Endothelial cell of umbilical vein (primary cell): ENCODE measurements at regions not wholly inside any gene's neighbourhood (a gene's known extent, or its start where the extent isn't known, plus 50 kb on each side); places are given as distances from the start of the nearest gene placed in this dataset.

Experiments
- BruUV-seq: library from RNA; stranded (reverse); fragments of 400-500 nt; replicated peaks from 2 replicates; lab custom pipeline; 2021; lab: Mats Ljungman, UMichigan
- CTCF ChIA-PET: fragments of 300-600, 350-600 bp; sonication (Branson Sonifier 250); formaldehyde crosslinking; loops from one replicate; lab custom pipeline; 2021; ENCODE audit warnings: antibody characterized with exemption, inconsistent platforms; lab: Charles Lee
- POLR2A ChIA-PET: fragments of 300-600, 350-600 bp; sonication (Branson Sonifier 250); formaldehyde crosslinking; loops from one replicate; lab custom pipeline; 2021; ENCODE audit warnings: antibody characterized with exemption, inconsistent platforms; lab: Charles Lee
- DNase-seq: peaks from one replicate; pipeline ENCODE4 v3.0.0-alpha.2; 2011; ENCODE audit warnings: low read depth, low spot score
- FAIRE-seq: peaks from 2 replicates; lab custom pipeline; 2011; peaks lifted over from hg19 to GRCh38; lab: Jason Lieb, UNC
- H2AFZ ChIP-seq: 2 replicates; pipeline ENCODE4 v1.6.0; 2012; ENCODE audit warnings: low read depth, low read length, control low read depth, inconsistent platforms
- H3K27ac ChIP-seq: 2 replicates; pipeline ENCODE4 v1.5.1; 2011; ENCODE audit warnings: low read depth, mild to moderate bottlenecking, control low read depth, low read length, moderate library complexity; ENCODE audit not compliant: insufficient read depth
- H3K27me3 ChIP-seq, 2 experiments: 2 replicates each; pipeline versions ENCODE4 v1.6.0 to v1.6.1; 2011; ENCODE audit warnings: low read length in 2 of 2, mixed read lengths in 1 of 2; ENCODE audit not compliant: control insufficient read depth in 2 of 2, insufficient read depth in 2 of 2
- H3K36me3 ChIP-seq, 2 experiments: 2 replicates in 1 of 2; 3 replicates in 1 of 2; pipeline ENCODE4 v1.5.1; 2011; ENCODE audit warnings: low read length in 2 of 2, mild to moderate bottlenecking in 1 of 2, moderate library complexity in 1 of 2; ENCODE audit not compliant: control insufficient read depth in 2 of 2, insufficient read depth in 2 of 2; ENCODE audit errors: extremely low read depth in 1 of 2
- H3K4me1 ChIP-seq: 3 replicates; pipeline ENCODE4 v1.5.1; 2011; ENCODE audit warnings: mild to moderate bottlenecking, low read length; ENCODE audit not compliant: control insufficient read depth, insufficient read depth; ENCODE audit errors: extremely low read depth
- H3K4me2 ChIP-seq: 2 replicates; pipeline ENCODE4 v1.6.1; 2011; ENCODE audit warnings: low read length, control low read depth, mixed read lengths; ENCODE audit not compliant: insufficient read depth
- H3K4me3 ChIP-seq, 3 experiments: fragments of 200-600 bp in 1 of 3; sonication (generic), shearing (Covaris generic) in 1 of 3; replicated peaks in 1 of 3; 2 replicates each; pipeline ENCODE4 v1.5.1; 2011 to 2016; ENCODE audit warnings: control low read depth in 3 of 3, low read length in 3 of 3, mild to moderate bottlenecking in 2 of 3, inconsistent platforms in 1 of 3, low read depth in 1 of 3, moderate library complexity in 1 of 3; ENCODE audit not compliant: insufficient read depth in 1 of 3
- H3K79me2 ChIP-seq: 2 replicates; pipeline ENCODE4 v1.6.0; 2012; ENCODE audit warnings: low read length, inconsistent platforms; ENCODE audit not compliant: control insufficient read depth, insufficient read depth
- H3K9ac ChIP-seq: replicated peaks from 2 replicates; pipeline ENCODE3; 2011; ENCODE audit warnings: low read length, control low read depth; ENCODE audit not compliant: insufficient read depth; ENCODE audit errors: extremely low read depth
- H3K9me1 ChIP-seq: replicated peaks from 3 replicates; pipeline ENCODE4 v1.6.0; 2011; ENCODE audit warnings: mild to moderate bottlenecking, low read length; ENCODE audit not compliant: control insufficient read depth, insufficient read depth; ENCODE audit errors: extremely low read depth
- H3K9me3 ChIP-seq: replicated peaks from 2 replicates; pipeline ENCODE4 v1.5.1; 2012; ENCODE audit warnings: low read length, inconsistent platforms; ENCODE audit not compliant: control insufficient read depth, insufficient read depth
- H4K20me1 ChIP-seq: replicated peaks from 2 replicates; pipeline ENCODE3; 2011; ENCODE audit warnings: mild to moderate bottlenecking, low read length; ENCODE audit not compliant: control insufficient read depth, insufficient read depth; ENCODE audit errors: extremely low read depth
- EZH2 ChIP-seq: IDR thresholded peaks from 2 replicates; pipeline ENCODE4 v1.6.1; 2012; ENCODE audit warnings: borderline replicate concordance, low read depth, mild to moderate bottlenecking, moderate library complexity, low read length, inconsistent platforms; ENCODE audit not compliant: severe bottlenecking
- FOS ChIP-seq: IDR thresholded peaks from 2 replicates; pipeline ENCODE4 v1.6.1; 2011; ENCODE audit warnings: mild to moderate bottlenecking, low read length, moderate library complexity, borderline replicate concordance; ENCODE audit not compliant: insufficient read depth
- GATA2 ChIP-seq: IDR thresholded peaks from 2 replicates; pipeline ENCODE4 v1.7.0; 2011; ENCODE audit warnings: low read depth, mild to moderate bottlenecking, moderate library complexity, mixed read lengths, low read length; ENCODE audit not compliant: insufficient read length, insufficient read depth
- JUN ChIP-seq: IDR thresholded peaks from 2 replicates; pipeline ENCODE4 v1.6.1; 2011; ENCODE audit warnings: borderline replicate concordance, low read depth; ENCODE audit not compliant: insufficient read length, insufficient read depth
- MAX ChIP-seq: IDR thresholded peaks from 2 replicates; pipeline ENCODE4 v1.6.1; 2011; ENCODE audit not compliant: insufficient read depth, insufficient read length
- MYC ChIP-seq: IDR thresholded peaks from one replicate; pipeline ENCODE4 v1.6.1; 2011; ENCODE audit warnings: mild to moderate bottlenecking, low read depth, low read length
- POLR2A ChIP-seq: IDR thresholded peaks from 2 replicates; pipeline ENCODE4 v1.6.1; 2012; ENCODE audit warnings: low read depth, mild to moderate bottlenecking, control low read depth, low read length
- POLR2AphosphoS5 ChIP-seq: IDR thresholded peaks from 2 replicates; pipeline ENCODE4 v1.6.1; 2012; ENCODE audit warnings: low read depth, mild to moderate bottlenecking, control low read depth, low read length, moderate library complexity; ENCODE audit not compliant: insufficient read depth
- dilution Hi-C: fragments of 300-500 bp; cut with MboI; formaldehyde crosslinking; loops from one replicate; pipeline ENCODE4 v1.15.0; 2019; ENCODE audit warnings: low sequenced_read_pairs; ENCODE audit not compliant: extremely low pct_ligation_motif_present
- intact Hi-C: fragments of 100-400 bp; cut with micrococcal nuclease; formaldehyde crosslinking; loops from one replicate; pipeline ENCODE4 v1.10.0; 2022
- TF ChIP-seq, protein P1 (sequence below), 2 donors: IDR thresholded peaks; 1 replicate in 1 of 2; 2 replicates in 1 of 2; pipeline ENCODE4 v1.5.1; 2011; ENCODE audit warnings: low read length in 2 of 2, mild to moderate bottlenecking in 2 of 2, moderate library complexity in 2 of 2, control low read depth in 1 of 2, inconsistent platforms in 1 of 2, low read depth in 1 of 2; ENCODE audit not compliant: insufficient read depth in 1 of 2; ENCODE audit errors: extremely low read depth in 1 of 2

- no peaks in the 10 kb centered on the region for H3K79me2 ChIP-seq
- CTCF ChIA-PET: no interaction called here
- no peak overlapping the region for H3K4me3 ChIP-seq
- no peaks in the 10 kb centered on the region for H3K9me1 ChIP-seq
- H3K36me3 ChIP-seq: no peaks in the 10 kb centered on the region
- FAIRE-seq: no peak
- no peaks in the 10 kb centered on the region for H3K27me3 ChIP-seq
- no peak overlapping the region for H3K9ac ChIP-seq
- H3K27ac ChIP-seq: no peak overlapping the region
- no peak overlapping the region for H3K4me2 ChIP-seq
- no peak overlapping the region for H2AFZ ChIP-seq
- intact Hi-C loops (no loop called here), dilution Hi-C loops (no loop called here)
- no peaks in the 10 kb centered on the region for H4K20me1 ChIP-seq
- no peaks in the 10 kb centered on the region for H3K4me1 ChIP-seq
- no peak for DNase-seq
- TF ChIP-seq EZH2: no peak
- TF ChIP-seq MYC: no peak
- TF ChIP-seq POLR2AphosphoS5: no peak
- TF ChIP-seq JUN: no peak
- TF ChIP-seq, protein P1, sequence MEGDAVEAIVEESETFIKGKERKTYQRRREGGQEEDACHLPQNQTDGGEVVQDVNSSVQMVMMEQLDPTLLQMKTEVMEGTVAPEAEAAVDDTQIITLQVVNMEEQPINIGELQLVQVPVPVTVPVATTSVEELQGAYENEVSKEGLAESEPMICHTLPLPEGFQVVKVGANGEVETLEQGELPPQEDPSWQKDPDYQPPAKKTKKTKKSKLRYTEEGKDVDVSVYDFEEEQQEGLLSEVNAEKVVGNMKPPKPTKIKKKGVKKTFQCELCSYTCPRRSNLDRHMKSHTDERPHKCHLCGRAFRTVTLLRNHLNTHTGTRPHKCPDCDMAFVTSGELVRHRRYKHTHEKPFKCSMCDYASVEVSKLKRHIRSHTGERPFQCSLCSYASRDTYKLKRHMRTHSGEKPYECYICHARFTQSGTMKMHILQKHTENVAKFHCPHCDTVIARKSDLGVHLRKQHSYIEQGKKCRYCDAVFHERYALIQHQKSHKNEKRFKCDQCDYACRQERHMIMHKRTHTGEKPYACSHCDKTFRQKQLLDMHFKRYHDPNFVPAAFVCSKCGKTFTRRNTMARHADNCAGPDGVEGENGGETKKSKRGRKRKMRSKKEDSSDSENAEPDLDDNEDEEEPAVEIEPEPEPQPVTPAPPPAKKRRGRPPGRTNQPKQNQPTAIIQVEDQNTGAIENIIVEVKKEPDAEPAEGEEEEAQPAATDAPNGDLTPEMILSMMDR (IDR thresholded peaks at IDR 0.05; ENCODE audit: extremely low read depth in 1 of 2, insufficient read depth in 1 of 2, low read depth in 1 of 2, low read length in 2 of 2): no peak
- TF ChIP-seq MAX: no peak
- TF ChIP-seq FOS: no peak
- TF ChIP-seq POLR2A: no peak
- TF ChIP-seq GATA2: no peak
- BruUV-seq: no TSS peak
- POLR2A ChIA-PET: no interaction called here
- H3K9me3 ChIP-seq: no peaks in the 10 kb centered on the region
These were observed 480.0 kb upstream of the SYT4 start for GRCh38 chr18:43757273-43757672.
